ENCODE measurements at regions not wholly inside any gene's neighbourhood (a gene's known extent, or its start where the extent isn't known, plus 50 kb on each side); places are given as distances from the start of the nearest gene placed in this dataset.

DNA sequence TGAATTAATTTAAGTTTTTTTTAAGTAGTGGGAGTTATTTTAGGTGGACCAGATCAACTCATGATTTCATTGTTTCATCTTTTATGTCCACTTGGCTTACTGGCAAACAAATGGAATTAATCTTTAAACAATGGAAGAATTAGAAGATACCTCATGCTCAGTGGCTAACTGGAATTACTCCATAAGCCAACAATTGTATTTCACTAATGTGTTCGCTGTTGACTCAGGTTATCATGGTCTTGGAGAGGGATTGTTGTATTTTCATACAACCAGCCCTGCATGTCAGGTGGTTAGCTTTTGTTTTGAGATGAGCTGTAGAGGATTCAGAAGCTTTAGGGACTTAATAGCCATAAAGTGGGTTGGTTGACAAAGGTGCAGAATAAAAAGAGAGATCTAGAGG, 57.2 kb upstream of the HMCN1 start:
- BruUV-seq (replicated peaks), result no TSS peak
- DNase-seq, result no peak
- Histone ChIP-seq H4K20me1 (ENCODE audit: low read length) (no peaks in the 10 kb centered on the region), H3K27me3 (ENCODE audit: low read length) (no peaks in the 10 kb centered on the region), H2AFZ (ENCODE audit: low read length) (no peak overlapping the region), H3K9ac (ENCODE audit: low read length) (no peak overlapping the region), H3K79me2 (ENCODE audit: low read length) (no peaks in the 10 kb centered on the region), H3K4me1 (ENCODE audit: insufficient read depth, low read length) (peaks cover 6% of the 10 kb centered on the region; the same call in 1 of the 2 replicates), H3K9me3 (ENCODE audit: low read length) (no peaks in the 10 kb centered on the region), H3F3A (ENCODE audit: low read length, unreplicated experiment) (no peaks in the 10 kb centered on the region), H3K4me3 (ENCODE audit: low read length) (no peak overlapping the region), H3K9me2 (replicated peaks; ENCODE audit: low read length) (no peaks in the 10 kb centered on the region), H3K4me2 (ENCODE audit: low read length) (no peak overlapping the region), H3K36me3 (ENCODE audit: low read depth, low read length) (no peaks in the 10 kb centered on the region), H3K27ac (ENCODE audit: low read length) (no peak overlapping the region)
- POLR2A ChIA-PET (ENCODE audit: unreplicated experiment), result no interaction called here
- intact Hi-C loops (cut with micrococcal nuclease), result loop anchor here (10.0 kb wide), 1 partner anchor 502 kb away; no protein-coding TSS in a partner anchor
- CTCF ChIA-PET, result no interaction called here
- no peak for ATAC-seq
- TF ChIP-seq EZH2phosphoT487 (IDR thresholded peaks at IDR 0.05; ENCODE audit: borderline replicate concordance, low read length), result no peak
- TF ChIP-seq CTCF (conservative IDR thresholded peaks at IDR 0.05; ENCODE audit: low read depth, low read length), result no peak
- no peak for TF ChIP-seq EZH2 (IDR thresholded peaks at IDR 0.05; ENCODE audit: low read length, unreplicated experiment)

DNA sequence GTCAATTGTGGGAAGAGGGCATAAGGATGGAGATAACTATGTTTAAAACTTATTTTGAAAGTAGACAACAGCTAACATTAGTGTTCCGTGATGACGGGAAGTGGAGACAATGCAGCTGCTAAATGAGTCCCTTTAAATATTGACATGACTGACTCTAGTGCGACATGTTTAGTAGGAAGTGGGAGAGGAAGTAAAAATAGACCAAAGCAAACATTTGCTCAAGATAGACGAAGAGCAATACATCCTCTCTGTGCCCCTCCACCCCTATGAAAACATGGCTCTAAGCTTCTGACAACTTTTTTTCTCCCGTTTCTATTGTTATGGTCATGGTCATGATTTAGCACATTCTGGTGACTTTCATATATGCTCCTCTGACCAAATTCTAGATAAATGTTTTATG, 60.0 kb upstream of the HMCN1 start:
- no peak overlapping the region for H3K27ac ChIP-seq (ENCODE audit: low read length)
- no peaks in the 10 kb centered on the region for H3K27me3 ChIP-seq (ENCODE audit: low read length)
- no peaks in the 10 kb centered on the region for H3K9me2 ChIP-seq (replicated peaks; ENCODE audit: low read length)
- no TSS peak for BruUV-seq (replicated peaks)
- 0 out of 2 replicates have a peak overlapping the region, but pooled peaks have one; percentile 18 for H3K4me2 ChIP-seq (ENCODE audit: low read length)
- peaks cover 6% of the 10 kb centered on the region; the same call in 1 of the 2 replicates for H3K4me1 ChIP-seq (ENCODE audit: insufficient read depth, low read length)
- H4K20me1 ChIP-seq (ENCODE audit: low read length), result no peaks in the 10 kb centered on the region
- no peaks in the 10 kb centered on the region for H3K79me2 ChIP-seq (ENCODE audit: low read length)
- no peak overlapping the region for H2AFZ ChIP-seq (ENCODE audit: low read length)
- H3K4me3 ChIP-seq (ENCODE audit: low read length), result no peak overlapping the region
- ATAC-seq, result peak; percentile 53
- no peaks in the 10 kb centered on the region for H3K36me3 ChIP-seq (ENCODE audit: low read depth, low read length)
- no peaks in the 10 kb centered on the region for H3K9me3 ChIP-seq (ENCODE audit: low read length)
- intact Hi-C loops (cut with micrococcal nuclease), result loop anchor here (2.0 to 10.0 kb wide), 3 partner anchors 357 to 499 kb away; partner anchors contain the start of gene IVNS1ABP
- H3K9ac ChIP-seq (ENCODE audit: low read length), result no peak overlapping the region
- no peaks in the 10 kb centered on the region for H3F3A ChIP-seq (ENCODE audit: low read length, unreplicated experiment)
- TF ChIP-seq EZH2 (IDR thresholded peaks at IDR 0.05; ENCODE audit: low read length, unreplicated experiment), result no peak
- TF ChIP-seq CTCF (conservative IDR thresholded peaks at IDR 0.05; ENCODE audit: low read depth, low read length), result no peak
- no peak for TF ChIP-seq EZH2phosphoT487 (IDR thresholded peaks at IDR 0.05; ENCODE audit: borderline replicate concordance, low read length)
- peak; percentile 25 for DNase-seq
- CTCF ChIA-PET, result no interaction called here
- POLR2A ChIA-PET (ENCODE audit: unreplicated experiment), result interaction anchor here (0.6 kb wide), 1 partner anchor 357 kb away, joined by 3 read pairs; no protein-coding TSS in a partner anchor

- no TSS peak for BruUV-seq (replicated peaks)
- ChIA-PET POLR2A (ENCODE audit: unreplicated experiment) (no interaction called here), CTCF (no interaction called here)
- Histone ChIP-seq H3K9ac (ENCODE audit: low read length) (no peak overlapping the region), H3K36me3 (ENCODE audit: low read depth, low read length) (no peaks in the 10 kb centered on the region), H3F3A (ENCODE audit: low read length, unreplicated experiment) (no peaks in the 10 kb centered on the region), H3K9me3 (ENCODE audit: low read length) (no peaks in the 10 kb centered on the region), H3K4me2 (ENCODE audit: low read length) (no peak overlapping the region), H2AFZ (ENCODE audit: low read length) (no peak overlapping the region), H4K20me1 (ENCODE audit: low read length) (no peaks in the 10 kb centered on the region), H3K27ac (ENCODE audit: low read length) (no peak overlapping the region), H3K4me3 (ENCODE audit: low read length) (no peak overlapping the region), H3K9me2 (replicated peaks; ENCODE audit: low read length) (no peaks in the 10 kb centered on the region), H3K27me3 (ENCODE audit: low read length) (no peaks in the 10 kb centered on the region), H3K4me1 (ENCODE audit: insufficient read depth, low read length) (peaks cover 6% of the 10 kb centered on the region; the same call in 1 of the 2 replicates), H3K79me2 (ENCODE audit: low read length) (no peaks in the 10 kb centered on the region)
- ATAC-seq, result no peak
- DNase-seq, result no peak
- TF ChIP-seq CTCF (conservative IDR thresholded peaks at IDR 0.05; ENCODE audit: low read depth, low read length) (no peak), EZH2phosphoT487 (IDR thresholded peaks at IDR 0.05; ENCODE audit: borderline replicate concordance, low read length) (no peak), EZH2 (IDR thresholded peaks at IDR 0.05; ENCODE audit: low read length, unreplicated experiment) (no peak)
- intact Hi-C loops (cut with micrococcal nuclease), result loop anchor here (5.0 to 10.0 kb wide), 2 partner anchors 356 to 498 kb away; partner anchors contain the start of gene IVNS1ABP
Measured at GRCh38 chr1:185672719-185673360, 61.4 kb upstream of the HMCN1 start.

All from PC-3 (cell line).